HG03039 (cell line): ENCODE measurements at regions not wholly inside any gene's neighbourhood (a gene's known extent, or its start where the extent isn't known, plus 50 kb on each side); places are given as distances from the start of the nearest gene placed in this dataset.
"Not testable (repeated sequence)": the region's sequence is repeated elsewhere in the genome, so short reads cannot be mapped to it uniquely, and the experiment has no call there.

Source experiments
- ATAC-seq: cut with Tn5 transposase; IDR thresholded peaks from one replicate; pipeline ENCODE4 v1.9.1; 2021; ENCODE audit warnings: mild to moderate bottlenecking, moderate library complexity; ENCODE audit not compliant: unreplicated experiment

- ATAC-seq, result no peak
Measured at GRCh38 chr16:55061126-55061525, 130.5 kb downstream of the IRX5 start.

GRCh38 chr16:55062442-55062841 lies 131.8 kb downstream of the IRX5 start:
- ATAC-seq, result no peak

- ATAC-seq, result no peak
Measured at GRCh38 chr16:55072976-55073375, 142.3 kb downstream of the IRX5 start.

GRCh38 chr16:55073830-55074229 lies 143.2 kb downstream of the IRX5 start:
- ATAC-seq, result no peak

GRCh38 chr16:55075208-55075607 lies 144.5 kb downstream of the IRX5 start:
- ATAC-seq, result not testable (repeated sequence)

DNA sequence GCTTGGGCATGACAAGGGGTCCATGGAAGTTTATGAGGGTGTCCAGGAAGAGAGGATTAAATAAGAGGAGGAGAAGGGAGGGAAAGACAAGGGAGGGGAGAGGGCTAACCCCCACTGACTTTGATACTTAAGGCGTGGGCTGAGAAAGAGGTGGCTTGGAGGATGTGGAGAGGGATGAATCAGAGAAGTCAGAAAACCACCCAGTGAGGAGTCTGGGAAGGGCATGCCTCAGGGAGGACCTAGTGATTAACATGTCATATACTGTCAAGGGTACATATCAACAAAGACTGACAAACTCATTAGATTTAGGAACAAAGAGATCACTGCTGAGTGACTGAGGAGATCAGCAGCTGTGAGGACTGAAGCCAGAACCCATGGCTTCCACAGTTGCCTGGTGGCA lies 145.4 kb downstream of the IRX5 start:
- ATAC-seq, result no peak

DNA sequence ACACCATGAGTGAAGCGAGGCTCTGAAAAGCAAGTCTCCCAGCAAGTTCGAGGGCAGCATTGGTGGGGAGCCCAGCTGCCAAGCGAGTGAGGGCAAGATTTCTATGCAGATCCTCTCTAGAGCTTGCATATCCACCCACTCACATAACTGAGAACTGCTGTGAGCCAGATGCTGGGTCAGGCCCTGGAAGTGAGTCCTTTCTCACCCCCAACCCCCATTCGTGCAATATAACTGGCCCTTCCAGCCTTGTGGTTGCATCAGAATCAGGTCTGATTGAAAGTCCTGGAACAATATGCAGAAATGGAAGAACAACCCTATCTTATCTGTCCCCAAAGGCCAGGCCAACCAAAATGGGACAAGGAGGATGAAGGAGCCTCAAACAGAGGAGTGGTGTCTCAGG lies 146.6 kb downstream of the IRX5 start:
- ATAC-seq, result no peak

DNA sequence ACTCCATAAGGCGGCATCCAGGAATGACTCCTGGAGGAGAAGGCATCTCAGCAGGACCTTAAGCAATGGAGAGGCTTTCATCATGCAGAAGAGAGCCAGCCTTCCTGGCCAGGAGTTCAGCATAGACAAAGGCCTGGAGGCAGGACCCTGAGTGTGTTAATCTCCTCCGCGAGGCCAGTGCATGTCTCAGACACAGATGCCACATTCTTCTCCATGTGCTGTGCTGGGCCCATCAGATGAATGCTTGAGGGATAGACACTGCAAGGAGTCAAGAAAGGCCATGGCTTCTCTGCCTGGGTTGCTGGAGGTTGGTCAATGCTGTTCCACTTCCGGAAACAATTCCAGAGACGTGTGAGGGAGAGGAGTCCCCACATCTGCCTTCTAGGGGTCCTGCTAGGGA lies 147.5 kb downstream of the IRX5 start:
- ATAC-seq, result no peak

DNA sequence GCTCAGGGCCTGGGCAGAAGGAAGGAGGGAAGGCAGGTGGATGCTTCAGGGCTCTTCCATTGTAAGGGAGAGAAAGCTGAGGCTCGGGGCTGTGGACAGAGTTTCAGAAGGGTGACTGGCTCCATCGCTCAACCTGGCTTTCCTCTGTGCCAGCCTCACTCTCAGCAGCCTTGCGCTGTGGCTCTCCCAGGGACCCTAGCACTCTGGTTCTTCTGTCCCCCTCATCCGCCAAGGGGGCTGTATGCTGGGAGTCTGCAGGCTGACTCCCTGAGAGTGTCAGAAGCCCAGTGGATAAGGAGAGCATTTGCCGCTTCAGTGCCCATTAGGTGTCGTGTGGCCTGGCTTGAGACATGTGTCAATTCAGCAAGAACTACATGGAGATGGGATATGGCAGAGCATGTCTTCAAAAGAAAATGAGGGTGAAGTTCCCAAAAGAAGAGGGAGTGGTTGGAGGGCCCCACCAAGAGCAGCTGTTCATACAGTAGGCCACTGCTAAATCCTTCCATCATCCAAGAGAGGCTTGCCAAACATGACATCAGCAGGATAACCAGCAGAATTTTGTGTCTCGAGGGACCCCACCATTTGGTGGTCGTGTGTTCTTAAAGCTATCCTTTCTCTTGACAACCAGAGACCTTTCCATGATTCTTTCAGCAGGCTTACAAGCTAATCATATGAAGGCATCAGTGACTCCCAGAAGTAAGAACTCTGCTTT lies 148.2 kb downstream of the IRX5 start:
- ATAC-seq, result no peak

DNA sequence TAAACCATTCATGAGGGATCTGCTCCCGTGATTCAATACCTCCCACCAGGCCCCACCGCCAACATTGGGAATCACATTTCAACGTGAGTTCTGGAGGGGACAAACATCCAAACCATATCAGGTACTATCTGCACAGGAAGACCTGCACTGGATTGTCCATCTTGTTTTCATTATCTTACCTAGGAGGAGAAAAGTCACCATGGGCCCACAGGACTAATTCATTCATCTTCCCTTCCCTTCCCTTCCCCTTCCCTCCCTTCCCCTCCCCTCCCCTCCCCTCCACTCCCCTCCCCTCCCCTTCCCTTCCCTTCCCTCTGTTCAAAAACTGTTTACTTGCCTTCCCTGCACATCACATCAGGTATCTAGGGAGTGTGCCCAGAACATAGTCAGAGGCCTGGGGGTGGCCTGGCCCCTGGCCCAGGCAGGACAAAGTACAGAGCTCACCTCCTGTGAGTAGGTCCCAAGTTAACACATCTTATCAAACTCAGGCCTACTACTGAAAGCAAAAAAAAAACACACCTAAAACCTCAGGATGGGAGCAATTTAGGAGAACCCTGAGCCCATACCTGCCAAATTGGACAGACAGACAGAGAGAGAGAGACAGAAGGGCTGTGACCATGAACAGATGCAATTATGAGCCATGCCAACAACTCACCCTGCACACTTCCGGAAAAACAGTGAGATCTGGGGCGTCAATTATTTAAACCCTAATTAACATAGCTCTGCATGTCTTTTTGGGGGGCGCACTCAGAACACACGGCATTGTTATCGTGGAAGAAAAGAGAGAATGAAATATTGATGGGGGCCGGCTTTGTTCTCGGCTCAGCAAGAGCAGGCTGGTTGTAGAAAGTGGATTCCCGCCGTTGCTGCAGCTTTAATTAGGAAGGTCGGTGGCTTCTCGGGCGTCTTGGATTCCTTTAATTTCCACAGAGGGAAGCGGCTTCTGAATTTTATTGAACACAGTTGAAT lies 151.2 kb downstream of the IRX5 start:
- no peak for ATAC-seq

GRCh38 chr16:55082591-55082976 lies 151.9 kb downstream of the IRX5 start:
- no peak for ATAC-seq

GRCh38 chr16:55083052-55083451 lies 152.4 kb downstream of the IRX5 start:
- ATAC-seq, result no peak

GRCh38 chr16:55088098-55088497 lies 157.4 kb downstream of the IRX5 start:
- no peak for ATAC-seq

DNA sequence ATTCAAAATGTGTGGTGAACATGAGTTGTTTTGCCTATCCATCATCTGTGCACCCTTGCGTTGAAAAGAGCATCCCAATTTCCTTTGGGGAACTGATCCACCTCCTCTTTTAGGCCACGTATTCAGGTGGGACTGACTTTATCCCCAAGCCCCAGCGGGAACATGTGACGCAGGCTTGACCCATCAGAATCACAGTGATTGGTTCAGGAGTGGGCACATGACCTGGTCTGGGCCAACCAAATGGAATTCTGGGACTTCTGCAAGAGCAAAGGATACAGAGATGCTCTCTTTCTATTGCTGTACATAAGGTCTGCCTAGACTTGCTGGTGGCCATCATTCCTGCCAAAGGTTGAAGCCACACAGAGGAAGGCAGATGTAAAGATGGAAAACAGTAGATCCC lies 158.9 kb downstream of the IRX5 start:
- ATAC-seq, result no peak

- no peak for ATAC-seq
Measured at GRCh38 chr16:55091213-55091870, 160.7 kb downstream of the IRX5 start.

DNA sequence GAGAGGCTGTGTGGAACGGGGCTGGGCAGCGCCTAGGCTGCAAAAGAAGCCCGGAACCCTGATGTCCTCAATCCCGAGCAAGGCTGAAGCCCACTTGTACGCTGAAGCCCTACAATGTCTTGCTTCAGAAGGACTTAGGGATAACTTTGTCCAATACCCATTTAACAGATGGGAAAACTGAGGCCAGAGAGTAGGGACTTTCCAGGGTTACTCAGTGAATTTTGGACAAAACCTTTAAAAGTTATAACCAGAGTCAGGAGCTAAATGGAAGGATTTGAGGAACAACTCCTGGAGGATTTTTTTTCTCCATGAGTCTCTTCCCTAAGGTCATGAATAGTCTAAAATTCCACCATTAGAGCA lies 161.2 kb downstream of the IRX5 start:
- no peak for ATAC-seq

- no peak for ATAC-seq
Measured at GRCh38 chr16:55100100-55100499, 169.4 kb downstream of the IRX5 start.

DNA sequence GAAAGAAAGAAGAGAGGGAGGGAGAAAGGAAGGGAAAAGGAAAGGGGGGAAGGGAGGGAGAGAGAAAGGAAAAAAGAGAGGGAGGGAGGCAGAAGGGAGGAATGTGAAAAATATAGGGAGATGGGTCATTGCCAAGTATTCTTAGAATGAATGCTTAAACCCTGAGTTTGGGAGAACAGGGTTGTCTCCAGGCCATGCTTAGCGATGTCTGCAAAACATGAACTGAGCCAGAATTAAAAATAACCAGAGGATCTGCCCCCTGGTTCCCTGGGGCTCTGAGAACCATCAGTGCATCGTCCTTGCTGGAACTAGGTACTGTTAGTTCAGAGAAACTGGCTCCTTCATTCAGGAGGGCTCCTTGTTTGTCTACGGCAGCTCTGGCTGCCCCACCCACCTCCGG lies 170.4 kb downstream of the IRX5 start:
- no peak for ATAC-seq

- no peak for ATAC-seq
Measured at GRCh38 chr16:55102077-55102476, 171.4 kb downstream of the IRX5 start.

DNA sequence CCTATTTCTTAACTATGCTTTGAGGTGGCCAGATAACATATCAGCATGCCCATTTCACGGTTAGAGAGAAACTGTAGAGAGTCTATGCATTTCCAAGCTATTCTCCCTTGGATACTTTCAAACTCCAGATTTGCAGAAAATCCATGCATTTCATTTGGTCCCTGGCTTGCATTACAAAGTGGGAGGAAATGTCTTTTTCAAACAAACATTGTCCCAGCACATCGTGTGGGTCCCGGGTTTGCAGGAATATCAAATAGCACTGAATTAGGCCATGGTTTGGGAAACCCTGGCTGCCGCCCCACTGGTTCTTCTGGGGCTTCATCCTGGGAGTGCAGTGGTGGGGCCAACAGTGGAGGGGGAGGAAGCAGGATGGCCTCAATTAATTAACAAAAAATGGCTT lies 171.9 kb downstream of the IRX5 start:
- ATAC-seq, result no peak

- no peak for ATAC-seq
Measured at GRCh38 chr16:55107851-55108250, 177.2 kb downstream of the IRX5 start.

GRCh38 chr16:55113210-55113609 lies 182.5 kb downstream of the IRX5 start:
- no peak for ATAC-seq
